Left forelimb (tissue), 1 donor: ENCODE measurements at regions not wholly inside any gene's neighbourhood (a gene's known extent, or its start where the extent isn't known, plus 50 kb on each side); places are given as distances from the start of the nearest gene placed in this dataset.

Source experiments
- DNase-seq: peaks from one replicate; pipeline ENCODE4 v3.0.0-alpha.2; 2018; ENCODE audit warnings: low spot score

DNA sequence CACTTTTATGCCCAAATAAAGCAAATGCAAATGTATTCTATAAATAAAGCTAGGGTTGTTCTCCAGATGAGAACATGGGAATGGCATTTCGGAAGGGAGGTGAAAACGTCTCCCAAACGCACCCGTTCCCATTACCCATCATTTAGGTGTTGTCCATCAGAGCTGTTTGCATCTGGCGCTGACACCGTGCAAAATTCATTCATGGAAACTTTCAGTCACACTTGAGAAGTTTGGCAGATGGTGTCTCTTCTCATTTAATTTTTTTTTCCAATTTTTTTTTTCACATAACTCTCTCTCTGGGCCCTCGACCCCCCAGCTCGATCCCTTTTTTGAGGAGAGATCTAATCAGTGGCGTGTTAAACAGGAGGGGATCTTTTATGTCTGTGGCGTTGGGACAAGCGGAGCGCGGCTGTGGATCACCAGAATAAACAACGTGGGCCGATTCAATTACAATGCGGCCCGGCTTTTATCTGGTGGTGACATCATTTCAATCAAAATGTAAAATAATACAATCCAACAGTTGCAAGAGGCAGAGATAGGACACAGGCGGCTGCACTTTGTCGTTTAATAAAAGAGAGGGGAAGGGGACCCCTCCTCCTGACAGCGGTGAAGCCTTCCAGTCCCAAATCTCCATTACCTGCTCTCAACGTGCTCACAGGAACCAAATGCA lies 246.1 kb upstream of the IRX4 start:
- no peak for DNase-seq

DNA sequence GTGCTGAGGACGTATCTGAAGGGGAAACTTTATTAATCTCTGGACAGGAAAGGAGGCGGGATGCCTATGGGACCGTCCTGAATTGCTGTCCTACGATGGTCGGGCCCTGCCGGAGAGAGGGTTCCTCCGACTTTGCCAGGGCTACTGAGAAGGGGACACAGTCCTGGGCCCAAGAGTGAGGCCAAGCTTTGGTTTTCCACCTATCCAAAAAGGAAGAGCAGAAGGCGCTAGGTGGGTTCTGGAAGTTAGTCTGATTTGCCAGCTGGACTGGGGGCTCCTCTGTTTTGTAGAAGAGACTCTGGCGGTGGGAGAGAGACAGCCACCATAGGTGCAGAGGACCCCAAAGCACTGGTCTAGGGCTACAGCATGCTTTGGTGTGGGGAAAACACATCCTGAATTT lies 243.8 kb upstream of the IRX4 start:
- no peak for DNase-seq

DNA sequence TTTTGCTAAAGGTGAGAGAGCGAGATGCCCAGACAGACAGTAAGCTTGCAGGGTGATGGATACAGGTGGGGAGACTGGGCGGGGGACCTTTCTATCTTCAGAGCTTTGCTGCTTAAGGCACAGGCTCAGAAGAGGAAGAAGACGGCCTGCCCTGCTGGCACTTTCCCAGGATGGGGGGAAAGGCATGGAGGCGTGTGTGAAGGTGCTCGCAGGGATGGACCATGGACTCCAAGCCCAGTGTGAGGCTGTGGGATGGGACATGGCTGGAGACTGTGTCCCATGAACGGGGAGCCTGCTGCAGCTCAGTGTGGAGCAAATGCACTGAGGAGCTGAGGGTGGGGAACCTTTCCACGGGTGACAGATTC lies 243.2 kb upstream of the IRX4 start:
- no peak for DNase-seq

DNA sequence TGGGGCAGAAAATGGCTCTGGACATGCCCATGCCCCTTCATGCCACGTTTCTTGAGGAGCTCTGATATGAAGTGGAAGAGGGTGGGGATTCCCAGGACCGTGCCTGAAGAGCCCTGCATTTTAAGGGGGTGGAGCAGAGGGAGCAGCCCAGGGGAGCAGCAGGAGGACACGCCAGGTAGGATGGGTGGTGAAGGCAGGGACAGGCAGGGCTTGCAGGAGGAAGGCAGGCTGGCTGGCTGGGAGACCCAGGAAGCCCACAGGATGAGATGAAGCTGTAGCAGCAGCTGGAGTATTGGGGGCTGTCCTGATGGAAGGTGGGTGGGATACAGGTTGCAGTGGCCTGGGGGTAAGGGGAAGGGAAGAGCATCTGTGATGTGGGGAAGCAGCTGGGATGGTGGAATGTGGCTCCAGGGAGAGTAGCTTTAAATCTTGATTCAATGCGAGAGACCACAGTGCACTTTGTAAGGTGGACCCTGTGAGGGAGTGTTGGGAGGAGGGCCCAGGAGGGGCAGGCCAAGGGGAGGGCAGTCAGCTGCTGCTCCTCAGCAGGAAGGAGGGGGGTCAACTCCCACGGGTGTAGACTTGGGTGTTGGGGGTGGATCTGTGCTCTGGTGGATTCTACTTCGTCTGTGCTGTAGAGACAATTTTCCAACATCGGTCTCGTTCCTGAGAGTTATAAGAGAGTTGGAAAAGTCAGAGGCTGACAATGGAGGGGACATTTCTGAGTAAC lies 242.6 kb upstream of the IRX4 start:
- DNase-seq = no peak

- no peak for DNase-seq
Observed at GRCh38 chr5:2124434-2125170, 241.9 kb upstream of the IRX4 start.

DNA sequence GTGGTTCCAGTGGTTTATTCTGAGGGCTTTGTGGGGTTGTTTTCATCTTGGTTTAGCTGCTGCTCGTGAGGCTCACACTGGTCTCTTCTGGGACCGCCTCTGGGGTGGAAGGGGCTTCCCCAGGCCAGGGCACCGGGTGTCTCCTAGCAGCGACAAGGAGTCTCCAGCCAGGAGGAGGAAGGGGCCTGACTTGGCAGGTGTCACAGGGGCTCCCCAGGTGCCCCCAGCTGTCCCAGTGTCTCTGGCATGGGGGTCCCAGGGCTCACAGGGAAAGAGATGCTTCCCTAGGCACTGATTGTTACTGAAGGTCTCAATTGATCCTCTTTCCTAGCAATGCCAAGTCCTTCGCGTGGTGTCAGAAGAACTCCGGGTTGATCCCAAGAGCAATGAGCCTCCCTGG lies 241.1 kb upstream of the IRX4 start:
- no peak for DNase-seq

DNA sequence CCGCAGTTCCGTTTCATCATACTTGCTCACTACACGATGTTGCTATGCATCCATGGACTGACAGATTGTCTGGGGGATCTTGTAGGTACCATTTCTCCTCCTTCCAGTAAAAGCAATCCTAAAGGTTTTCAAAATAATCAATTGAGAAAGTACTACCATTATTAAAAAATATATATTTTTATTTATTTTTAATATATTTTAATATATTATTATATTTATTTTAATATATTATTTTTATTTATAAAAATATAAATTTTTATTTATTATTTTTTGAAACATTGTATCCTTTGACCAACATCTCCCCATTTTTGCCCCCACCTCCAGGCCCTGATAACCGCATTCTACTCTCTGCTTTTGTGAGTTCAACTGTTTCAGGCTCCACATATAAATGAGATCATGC lies 237.6 kb upstream of the IRX4 start:
- no peak for DNase-seq

DNA sequence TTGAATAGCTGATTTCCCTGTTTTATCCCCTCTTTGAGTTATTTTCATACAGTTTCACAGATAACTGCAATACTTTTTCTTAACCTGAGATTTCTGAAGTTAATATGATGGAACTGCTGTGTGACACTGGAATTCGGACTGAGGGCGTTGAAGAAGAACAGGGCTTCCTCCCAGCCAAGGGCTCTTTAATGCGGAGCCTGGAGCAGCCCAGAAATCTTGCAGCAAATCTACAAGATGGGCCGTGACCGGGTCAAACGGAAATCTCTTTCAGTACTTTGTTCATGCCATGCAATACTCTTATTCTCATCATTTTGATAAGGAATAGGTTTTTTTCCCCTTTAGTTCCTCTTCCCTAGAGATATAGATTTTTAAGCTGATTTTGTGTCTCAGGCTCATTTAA lies 236.8 kb upstream of the IRX4 start:
- no peak for DNase-seq

GRCh38 chr5:2113348-2114131 lies 230.8 kb upstream of the IRX4 start:
- no peak for DNase-seq

GRCh38 chr5:2112173-2113025 lies 229.7 kb upstream of the IRX4 start:
- no peak for DNase-seq

GRCh38 chr5:2111569-2112105 lies 228.9 kb upstream of the IRX4 start:
- DNase-seq = no peak

- no peak for DNase-seq
Observed at GRCh38 chr5:2110934-2111462, 228.3 kb upstream of the IRX4 start.

DNA sequence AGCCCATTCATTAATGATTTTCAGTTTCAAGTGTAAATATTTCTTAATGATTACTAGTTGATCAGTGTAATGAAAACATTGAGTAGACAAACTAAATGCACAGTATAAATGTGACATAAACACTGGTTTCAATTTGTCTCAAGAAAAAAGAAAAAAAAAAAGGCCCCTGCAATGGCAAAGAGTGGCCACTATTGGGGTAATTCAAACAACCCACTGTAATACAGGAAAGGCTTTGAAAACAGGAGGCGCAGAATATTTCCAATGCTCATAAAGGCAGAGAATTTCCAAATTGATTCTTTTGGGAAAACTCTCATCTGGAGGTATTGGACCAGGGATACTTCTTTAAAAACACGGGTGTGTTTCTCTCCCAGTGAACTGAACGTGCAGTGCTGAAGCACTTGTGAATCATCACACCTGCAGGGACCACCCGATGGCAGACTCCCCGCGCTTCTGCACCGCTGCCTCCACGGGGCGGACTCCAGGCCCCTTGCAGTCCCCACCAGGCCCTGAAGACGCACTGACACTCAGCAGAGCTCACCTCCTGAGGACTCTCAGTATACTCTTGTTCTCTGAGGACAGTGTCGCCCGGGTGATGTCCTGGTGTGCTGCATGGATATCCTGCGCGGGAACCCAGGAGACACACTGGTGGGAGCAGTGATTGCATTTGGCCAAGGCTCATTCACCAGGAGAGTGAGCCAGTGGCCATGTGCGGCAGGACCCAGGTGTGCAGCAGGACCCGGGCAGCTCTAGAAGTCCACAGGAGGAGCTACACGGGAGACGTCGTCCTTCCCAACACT lies 227.6 kb upstream of the IRX4 start:
- DNase-seq = no peak

DNA sequence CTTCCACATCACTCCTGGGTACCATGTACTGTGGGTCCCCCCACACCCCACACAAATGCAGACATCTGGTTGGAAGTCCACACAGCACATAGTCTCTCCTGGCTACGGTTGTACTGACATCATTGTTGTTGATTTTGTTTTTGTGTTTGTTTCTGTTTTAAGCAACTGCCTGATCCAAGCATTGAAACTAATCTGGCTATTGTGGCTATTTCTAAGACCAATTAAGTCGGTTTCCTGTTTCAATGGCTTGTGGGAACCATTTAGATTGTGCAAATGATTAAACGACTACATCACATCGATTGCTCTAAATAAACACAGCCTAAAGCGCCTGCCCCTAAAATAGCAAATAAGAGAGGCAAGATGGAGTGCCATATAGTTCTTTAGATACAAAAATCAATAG lies 226.8 kb upstream of the IRX4 start:
- DNase-seq = no peak

GRCh38 chr5:2106721-2107120 lies 224.0 kb upstream of the IRX4 start:
- DNase-seq = no peak

GRCh38 chr5:2105141-2105540 lies 222.4 kb upstream of the IRX4 start:
- DNase-seq = no peak

DNA sequence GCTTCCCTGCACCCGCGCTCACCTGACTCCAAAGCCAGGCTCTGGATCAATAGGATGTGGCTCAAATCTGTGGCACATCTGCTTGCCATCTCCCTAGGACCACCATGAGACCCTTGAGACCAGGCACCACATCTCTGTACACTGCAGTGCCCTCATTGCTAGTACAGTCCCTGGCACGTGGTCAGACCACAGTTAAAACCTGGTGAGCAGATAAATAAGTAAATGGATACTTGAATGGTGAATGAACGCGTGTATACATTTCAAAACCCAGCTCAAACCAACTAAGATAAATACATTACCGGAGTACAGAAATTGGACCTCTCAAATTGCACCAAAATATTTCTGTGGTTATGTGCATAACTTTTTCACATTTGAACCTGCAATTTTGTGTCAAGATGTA lies 221.2 kb upstream of the IRX4 start:
- DNase-seq = no peak

DNA sequence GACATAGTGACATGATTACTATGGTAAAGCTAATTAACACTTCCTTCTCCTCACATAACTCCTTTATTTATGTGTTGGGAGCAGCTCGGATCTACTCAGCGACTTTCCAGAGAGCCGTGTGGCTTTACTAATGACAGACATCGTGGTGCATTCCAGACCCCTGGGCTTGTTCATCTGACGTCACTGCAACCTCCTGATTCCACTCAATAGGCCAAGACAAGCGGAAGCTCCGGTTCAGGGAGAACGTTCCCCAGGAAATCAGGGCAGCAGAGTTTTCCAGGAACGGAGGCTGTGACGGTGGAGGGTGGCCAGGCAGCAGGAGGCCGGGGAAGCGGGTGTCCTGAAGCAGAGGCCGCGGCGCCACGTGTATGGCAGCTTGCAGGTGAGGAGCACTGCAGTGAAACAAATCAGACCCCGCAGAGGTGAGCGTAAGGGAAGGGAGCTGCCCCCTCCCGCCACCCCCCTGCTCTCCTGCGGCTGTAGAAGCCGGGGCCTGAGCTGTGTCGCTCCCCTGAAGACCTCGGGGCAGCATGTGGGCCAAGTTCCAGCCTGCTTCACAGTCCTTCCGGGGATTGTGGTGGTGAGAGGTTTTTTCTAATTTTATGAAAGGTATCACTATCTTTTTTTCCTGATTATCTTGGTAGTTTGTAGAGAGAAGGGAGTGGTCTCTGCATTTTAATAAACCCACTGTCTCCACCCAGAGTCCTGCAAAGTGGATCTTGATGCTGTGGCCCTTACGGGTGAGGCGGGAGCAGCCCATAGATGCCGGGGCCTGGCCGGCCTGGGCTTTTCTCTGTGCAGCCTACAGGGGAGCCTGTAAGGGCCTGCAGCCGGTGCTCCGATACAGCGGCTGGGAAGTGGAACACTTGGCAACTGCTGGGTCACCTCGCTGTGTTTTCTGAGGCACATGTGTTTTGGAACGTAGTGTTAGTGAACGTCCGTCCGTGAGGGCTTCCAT lies 220.4 kb upstream of the IRX4 start:
- DNase-seq = no peak

GRCh38 chr5:2101685-2102084 lies 219.0 kb upstream of the IRX4 start:
- DNase-seq = no peak
